Astrocyte (in vitro differentiated cells and primary cell): ENCODE measurements at regions not wholly inside any gene's neighbourhood (a gene's known extent, or its start where the extent isn't known, plus 50 kb on each side); places are given as distances from the start of the nearest gene placed in this dataset.

ENCODE experiments used
- DNase-seq: peaks from one replicate; pipeline ENCODE4 v3.0.0-alpha.2; 2010; ENCODE audit warnings: low read depth
- FAIRE-seq: peaks from 2 replicates; lab custom pipeline; 2011; peaks lifted over from hg19 to GRCh38; lab: Jason Lieb, UNC
- H2AFZ ChIP-seq: 2 replicates; pipeline ENCODE4 v1.6.0; 2012; ENCODE audit warnings: low read depth, low read length, inconsistent platforms
- H3K27ac ChIP-seq: 2 replicates; pipeline ENCODE4 v1.5.1; 2011; ENCODE audit warnings: low read depth, low read length, inconsistent platforms
- H3K27me3 ChIP-seq: 2 replicates; pipeline ENCODE4 v1.6.0; 2011; ENCODE audit warnings: low read length, inconsistent platforms; ENCODE audit not compliant: insufficient read depth
- H3K36me3 ChIP-seq: 2 replicates; pipeline ENCODE4 v1.5.1; 2011; ENCODE audit warnings: low read length, inconsistent platforms; ENCODE audit not compliant: insufficient read depth
- H3K4me1 ChIP-seq: 2 replicates; pipeline ENCODE4 v1.5.1; 2011; ENCODE audit warnings: low read length, inconsistent platforms; ENCODE audit not compliant: insufficient read depth
- H3K4me2 ChIP-seq: 2 replicates; pipeline ENCODE4 v1.6.0; 2012; ENCODE audit warnings: low read length, inconsistent platforms
- H3K4me3 ChIP-seq: 2 replicates; pipeline ENCODE4 v1.5.1; 2011; ENCODE audit warnings: low read depth, mild to moderate bottlenecking, low read length, inconsistent platforms; ENCODE audit not compliant: insufficient read depth
- H3K79me2 ChIP-seq: 2 replicates; pipeline ENCODE4 v1.6.0; 2012; ENCODE audit warnings: mild to moderate bottlenecking, low read length, inconsistent platforms; ENCODE audit not compliant: insufficient read depth
- H3K9ac ChIP-seq: 2 replicates; pipeline ENCODE4 v1.6.0; 2012; ENCODE audit warnings: mild to moderate bottlenecking, low read length, inconsistent platforms
- H3K9me3 ChIP-seq: 2 replicates; pipeline ENCODE4 v1.5.1; 2012; ENCODE audit warnings: low read depth, mild to moderate bottlenecking, low read length, inconsistent platforms; ENCODE audit not compliant: insufficient read depth
- H4K20me1 ChIP-seq: 2 replicates; pipeline ENCODE4 v1.6.0; 2012; ENCODE audit warnings: low read length, inconsistent platforms; ENCODE audit not compliant: insufficient read depth
- H3K27ac Mint-ChIP-seq: one replicate; pipeline ENCODE4 v1.8.0; 2021; ENCODE audit warnings: mild to moderate bottlenecking, mixed read lengths; ENCODE audit not compliant: unreplicated experiment
- H3K27me3 Mint-ChIP-seq: one replicate; pipeline ENCODE4 v1.8.0; 2021; ENCODE audit warnings: low read depth, mixed read lengths; ENCODE audit not compliant: unreplicated experiment
- H3K36me3 Mint-ChIP-seq: one replicate; pipeline ENCODE4 v1.8.0; 2021; ENCODE audit warnings: low read depth, mixed read lengths; ENCODE audit not compliant: unreplicated experiment
- H3K4me1 Mint-ChIP-seq: one replicate; pipeline ENCODE4 v1.8.0; 2021; ENCODE audit warnings: low read depth, mixed read lengths; ENCODE audit not compliant: unreplicated experiment
- H3K4me3 Mint-ChIP-seq: one replicate; pipeline ENCODE4 v1.8.0; 2021; ENCODE audit warnings: mild to moderate bottlenecking, moderate library complexity, mixed read lengths; ENCODE audit not compliant: unreplicated experiment
- H3K9me3 Mint-ChIP-seq: one replicate; pipeline ENCODE4 v1.8.0; 2021; ENCODE audit warnings: mild to moderate bottlenecking, mixed read lengths; ENCODE audit not compliant: unreplicated experiment
- EZH2 ChIP-seq: IDR thresholded peaks from 2 replicates; pipeline ENCODE4 v1.6.1; 2012; ENCODE audit warnings: mild to moderate bottlenecking, low read length, inconsistent platforms; ENCODE audit not compliant: insufficient read depth
- TF ChIP-seq, protein P1 (sequence below): IDR thresholded peaks from 2 replicates; pipeline ENCODE4 v1.5.1; 2011; ENCODE audit warnings: low read depth, mild to moderate bottlenecking, inconsistent platforms, low read length, moderate library complexity; ENCODE audit not compliant: insufficient read depth

DNA sequence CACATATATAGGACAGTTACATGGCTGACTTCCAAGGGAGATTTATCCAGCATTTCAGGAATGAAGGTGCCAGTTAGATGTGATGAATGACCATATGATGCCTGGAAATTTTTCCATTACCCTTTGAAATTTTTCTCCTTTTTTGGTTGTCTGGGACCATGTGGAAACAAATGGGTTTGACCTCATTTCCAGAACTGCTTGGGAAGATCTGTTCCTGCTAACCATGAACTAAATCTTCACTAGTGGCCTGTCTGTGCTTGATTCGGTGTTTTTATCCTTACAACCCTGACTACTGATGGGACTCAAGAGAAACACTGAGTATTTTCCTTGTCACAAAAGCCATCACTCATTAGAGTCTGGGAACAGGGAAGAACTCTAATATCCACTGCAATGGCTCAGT lies 409.4 kb downstream of the PDCD6IP start:
- Histone ChIP-seq H3K27me3 (no peaks in the 10 kb centered on the region), H2AFZ (no peak overlapping the region), H3K36me3 (no peaks in the 10 kb centered on the region), H3K4me1 (peaks cover 8% of the 10 kb centered on the region), H3K4me2 (no peak overlapping the region), H3K4me3 (no peak overlapping the region), H3K79me2 (no peaks in the 10 kb centered on the region), H3K9ac (no peak overlapping the region), H3K27ac (peak overlapping the region; percentile 9), H3K9me3 (no peaks in the 10 kb centered on the region), H4K20me1 (no peaks in the 10 kb centered on the region)
- Mint-ChIP-seq H3K4me1 (peaks cover 44% of the 10 kb centered on the region), H3K27ac (no peak overlapping the region), H3K36me3 (no peaks in the 10 kb centered on the region), H3K9me3 (no peaks in the 10 kb centered on the region), H3K27me3 (no peaks in the 10 kb centered on the region), H3K4me3 (no peak overlapping the region)
- FAIRE-seq (no peak), DNase-seq (peak; percentile 44)
- TF ChIP-seq EZH2: no peak
- TF ChIP-seq, protein P1, sequence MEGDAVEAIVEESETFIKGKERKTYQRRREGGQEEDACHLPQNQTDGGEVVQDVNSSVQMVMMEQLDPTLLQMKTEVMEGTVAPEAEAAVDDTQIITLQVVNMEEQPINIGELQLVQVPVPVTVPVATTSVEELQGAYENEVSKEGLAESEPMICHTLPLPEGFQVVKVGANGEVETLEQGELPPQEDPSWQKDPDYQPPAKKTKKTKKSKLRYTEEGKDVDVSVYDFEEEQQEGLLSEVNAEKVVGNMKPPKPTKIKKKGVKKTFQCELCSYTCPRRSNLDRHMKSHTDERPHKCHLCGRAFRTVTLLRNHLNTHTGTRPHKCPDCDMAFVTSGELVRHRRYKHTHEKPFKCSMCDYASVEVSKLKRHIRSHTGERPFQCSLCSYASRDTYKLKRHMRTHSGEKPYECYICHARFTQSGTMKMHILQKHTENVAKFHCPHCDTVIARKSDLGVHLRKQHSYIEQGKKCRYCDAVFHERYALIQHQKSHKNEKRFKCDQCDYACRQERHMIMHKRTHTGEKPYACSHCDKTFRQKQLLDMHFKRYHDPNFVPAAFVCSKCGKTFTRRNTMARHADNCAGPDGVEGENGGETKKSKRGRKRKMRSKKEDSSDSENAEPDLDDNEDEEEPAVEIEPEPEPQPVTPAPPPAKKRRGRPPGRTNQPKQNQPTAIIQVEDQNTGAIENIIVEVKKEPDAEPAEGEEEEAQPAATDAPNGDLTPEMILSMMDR: no peak

DNA sequence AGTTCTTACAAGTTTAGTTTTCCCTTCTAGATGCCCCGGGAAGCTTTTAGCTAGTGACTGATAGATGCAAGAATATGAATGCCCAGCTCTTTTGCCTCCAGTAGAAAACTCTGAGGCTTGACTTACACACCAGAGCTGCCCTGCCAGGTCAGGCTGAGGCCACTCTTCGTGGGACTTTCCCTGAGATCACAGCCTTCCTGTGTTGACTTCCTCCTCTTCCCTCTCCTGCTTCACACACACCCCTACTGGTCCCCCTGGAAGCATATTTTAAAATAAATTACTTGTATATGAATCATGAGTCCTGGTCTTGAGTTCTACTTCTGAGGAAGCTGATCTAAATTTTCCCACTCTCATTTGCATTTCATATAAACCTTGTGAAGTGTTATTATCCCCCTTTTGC lies 413.7 kb downstream of the PDCD6IP start:
- no peak for FAIRE-seq
- H3K27me3 ChIP-seq: no peaks in the 10 kb centered on the region
- H3K4me3 ChIP-seq: no peak overlapping the region
- no peak overlapping the region for H3K4me2 ChIP-seq
- H3K9me3 ChIP-seq: no peaks in the 10 kb centered on the region
- H4K20me1 ChIP-seq: no peaks in the 10 kb centered on the region
- Mint-ChIP-seq H3K9me3 (no peaks in the 10 kb centered on the region), H3K27me3 (no peaks in the 10 kb centered on the region), H3K4me3 (no peak overlapping the region), H3K4me1 (peaks cover 38% of the 10 kb centered on the region), H3K27ac (no peak overlapping the region), H3K36me3 (no peaks in the 10 kb centered on the region)
- peaks cover 5% of the 10 kb centered on the region for H3K4me1 ChIP-seq
- no peaks in the 10 kb centered on the region for H3K79me2 ChIP-seq
- no peak overlapping the region for H3K27ac ChIP-seq
- no peak for TF ChIP-seq EZH2
- TF ChIP-seq, protein P1: no peak
- peak; percentile 7 for DNase-seq
- no peak overlapping the region for H2AFZ ChIP-seq
- no peak overlapping the region for H3K9ac ChIP-seq
- H3K36me3 ChIP-seq: no peaks in the 10 kb centered on the region

DNA sequence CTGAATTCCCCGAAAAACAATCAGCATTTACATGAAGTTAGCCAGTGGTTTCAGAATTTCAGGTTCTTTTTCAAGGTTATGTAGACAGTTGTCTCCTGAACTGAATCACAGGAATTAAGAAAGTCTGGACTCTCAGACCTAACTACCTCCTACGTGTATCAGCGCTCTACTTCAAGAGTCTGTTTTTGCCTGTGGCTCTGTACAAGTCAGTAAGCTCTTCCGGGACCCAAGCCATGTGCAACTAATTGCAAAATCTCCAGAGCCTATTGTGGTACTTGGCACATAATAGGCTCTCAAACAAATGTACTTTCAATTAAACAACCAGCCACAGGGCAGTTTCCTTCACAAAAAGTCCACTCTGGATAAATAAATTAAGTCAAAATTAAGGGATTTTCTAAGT lies 414.2 kb downstream of the PDCD6IP start:
- no peaks in the 10 kb centered on the region for H3K36me3 Mint-ChIP-seq
- peak; percentile 61 for DNase-seq
- no peak overlapping the region for H3K4me3 Mint-ChIP-seq
- no peak overlapping the region for H3K4me3 ChIP-seq
- H3K9ac ChIP-seq: no peak overlapping the region
- peaks cover 4% of the 10 kb centered on the region for H3K4me1 ChIP-seq
- H3K27me3 Mint-ChIP-seq: no peaks in the 10 kb centered on the region
- TF ChIP-seq, protein P1: no peak
- TF ChIP-seq EZH2: no peak
- no peaks in the 10 kb centered on the region for H4K20me1 ChIP-seq
- H3K9me3 ChIP-seq: no peaks in the 10 kb centered on the region
- FAIRE-seq: no peak
- no peak overlapping the region for H3K27ac Mint-ChIP-seq
- no peaks in the 10 kb centered on the region for H3K27me3 ChIP-seq
- no peaks in the 10 kb centered on the region for H3K36me3 ChIP-seq
- H2AFZ ChIP-seq: no peak overlapping the region
- H3K4me2 ChIP-seq: no peak overlapping the region
- peaks cover 35% of the 10 kb centered on the region for H3K4me1 Mint-ChIP-seq
- H3K27ac ChIP-seq: no peak overlapping the region
- H3K9me3 Mint-ChIP-seq: no peaks in the 10 kb centered on the region
- no peaks in the 10 kb centered on the region for H3K79me2 ChIP-seq
